ENCODE measurements at regions not wholly inside any gene's neighbourhood (a gene's known extent, or its start where the extent isn't known, plus 50 kb on each side); places are given as distances from the start of the nearest gene placed in this dataset.
A peak's percentile ranks its signal among the peaks of the same experiment; 100 is the strongest.
"Not testable (repeated sequence)": the region's sequence is repeated elsewhere in the genome, so short reads cannot be mapped to it uniquely, and the experiment has no call there.

DNA sequence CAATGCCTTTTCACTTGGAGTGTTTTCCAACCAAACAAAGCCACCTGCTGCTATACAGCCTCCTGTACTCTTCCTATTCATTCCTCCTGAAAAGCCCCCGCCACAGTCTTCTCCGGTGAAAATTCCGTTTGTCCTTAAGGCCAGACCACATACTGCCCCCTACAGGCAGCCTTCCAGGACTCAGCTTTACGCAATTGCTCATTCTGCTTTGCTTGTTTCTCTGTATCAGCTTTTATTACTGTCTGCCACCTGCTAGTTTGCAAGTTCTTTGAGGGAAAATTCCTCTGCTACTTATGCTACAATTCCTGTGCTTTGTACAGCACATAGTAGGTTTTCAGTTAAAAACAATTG is 115.2 kb upstream of the DUSP10 start:
- H3K4ac ChIP-seq (ENCODE audit: low read depth, low read length); H4K8ac ChIP-seq (replicated peaks; ENCODE audit: insufficient read length, low read depth, low read length); H3K9me3 ChIP-seq (ENCODE audit: control insufficient read depth, low read depth, low read length); H3K27me3 ChIP-seq (ENCODE audit: insufficient read depth, low read length); H4K5ac ChIP-seq (ENCODE audit: insufficient read length, low read depth, low read length); H3K56ac ChIP-seq (ENCODE audit: insufficient read length, low read depth, low read length); H3K9me3 Mint-ChIP-seq; H3K14ac ChIP-seq (ENCODE audit: insufficient read depth, low read length); H3K18ac ChIP-seq (ENCODE audit: insufficient read length, low read depth, low read length); H3K36me3 Mint-ChIP-seq (ENCODE audit: insufficient read depth in 1 of 3, low read depth in 3 of 3); H3K4me1 ChIP-seq (ENCODE audit: insufficient read depth, low read length); H4K20me1 ChIP-seq (ENCODE audit: control insufficient read depth, insufficient read depth, insufficient read length); H2AFZ ChIP-seq (ENCODE audit: low read length); H3K79me1 ChIP-seq (ENCODE audit: insufficient read depth, low read depth, low read length, poor library complexity, severe bottlenecking); H2BK5ac ChIP-seq (ENCODE audit: insufficient read length, low read length); H4K91ac ChIP-seq (ENCODE audit: insufficient read length, low read depth, low read length); H3K4me2 ChIP-seq (ENCODE audit: insufficient read depth, insufficient read length, low read length); H3K4me1 Mint-ChIP-seq; H3T11ph ChIP-seq (ENCODE audit: low read length); H3K79me2 ChIP-seq (ENCODE audit: insufficient read depth, low read length); H3K27ac Mint-ChIP-seq; H2BK20ac ChIP-seq (ENCODE audit: low read depth, low read length, poor library complexity, severe bottlenecking); H3K9ac ChIP-seq (ENCODE audit: extremely low read depth, insufficient read length, low read length); H2AK5ac ChIP-seq (ENCODE audit: insufficient read length, low read length); H3K4me3 Mint-ChIP-seq; H3K23ac ChIP-seq (ENCODE audit: insufficient read length, low read depth, low read length); H2BK12ac ChIP-seq (ENCODE audit: insufficient read length, low read depth, low read length); H2BK15ac ChIP-seq (ENCODE audit: low read depth, low read length); H3K23me2 ChIP-seq (ENCODE audit: insufficient read length, low read depth, low read length, poor library complexity, severe bottlenecking); H3K27me3 Mint-ChIP-seq (ENCODE audit: low read depth); H3K27ac ChIP-seq (ENCODE audit: insufficient read length, low read depth, low read length); H2BK120ac ChIP-seq (ENCODE audit: low read depth, low read length, poor library complexity, severe bottlenecking); DNase-seq: not testable (repeated sequence)
- TF ChIP-seq, protein P1, sequence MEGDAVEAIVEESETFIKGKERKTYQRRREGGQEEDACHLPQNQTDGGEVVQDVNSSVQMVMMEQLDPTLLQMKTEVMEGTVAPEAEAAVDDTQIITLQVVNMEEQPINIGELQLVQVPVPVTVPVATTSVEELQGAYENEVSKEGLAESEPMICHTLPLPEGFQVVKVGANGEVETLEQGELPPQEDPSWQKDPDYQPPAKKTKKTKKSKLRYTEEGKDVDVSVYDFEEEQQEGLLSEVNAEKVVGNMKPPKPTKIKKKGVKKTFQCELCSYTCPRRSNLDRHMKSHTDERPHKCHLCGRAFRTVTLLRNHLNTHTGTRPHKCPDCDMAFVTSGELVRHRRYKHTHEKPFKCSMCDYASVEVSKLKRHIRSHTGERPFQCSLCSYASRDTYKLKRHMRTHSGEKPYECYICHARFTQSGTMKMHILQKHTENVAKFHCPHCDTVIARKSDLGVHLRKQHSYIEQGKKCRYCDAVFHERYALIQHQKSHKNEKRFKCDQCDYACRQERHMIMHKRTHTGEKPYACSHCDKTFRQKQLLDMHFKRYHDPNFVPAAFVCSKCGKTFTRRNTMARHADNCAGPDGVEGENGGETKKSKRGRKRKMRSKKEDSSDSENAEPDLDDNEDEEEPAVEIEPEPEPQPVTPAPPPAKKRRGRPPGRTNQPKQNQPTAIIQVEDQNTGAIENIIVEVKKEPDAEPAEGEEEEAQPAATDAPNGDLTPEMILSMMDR (conservative IDR thresholded peaks at IDR 0.05) = peak; percentile 56; the same call in 2 of the 3 replicates
- WGBS (ENCODE audit: extremely low coverage, insufficient read length, low lambda C conversion rate) = no CpG with 5 or more reads among the region's 4 CpGs
